ENCODE measurements at regions not wholly inside any gene's neighbourhood (a gene's known extent, or its start where the extent isn't known, plus 50 kb on each side); places are given as distances from the start of the nearest gene placed in this dataset.

- Mint-ChIP-seq H3K4me3 (ENCODE audit: unreplicated experiment) (no peak overlapping the region), H3K27ac (ENCODE audit: unreplicated experiment) (no peak overlapping the region), H3K4me1 (ENCODE audit: unreplicated experiment) (peaks cover 8% of the 10 kb centered on the region), H3K9me3 (ENCODE audit: unreplicated experiment) (no peaks in the 10 kb centered on the region), H3K27me3 (ENCODE audit: unreplicated experiment) (peaks cover 3% of the 10 kb centered on the region), H3K36me3 (ENCODE audit: low read depth, unreplicated experiment) (no peaks in the 10 kb centered on the region)
- DNase-seq (ENCODE audit: low spot score) = no peak
- no peak for TF ChIP-seq CTCF (IDR thresholded peaks at IDR 0.05; ENCODE audit: unreplicated experiment)
Observed at GRCh38 chr15:66875588-66876420, 173.8 kb downstream of the SMAD6 start.

- no peaks in the 10 kb centered on the region for H3K36me3 Mint-ChIP-seq (ENCODE audit: low read depth, unreplicated experiment)
- peaks cover 3% of the 10 kb centered on the region for H3K27me3 Mint-ChIP-seq (ENCODE audit: unreplicated experiment)
- H3K4me1 Mint-ChIP-seq (ENCODE audit: unreplicated experiment) = peaks cover 8% of the 10 kb centered on the region
- no peak overlapping the region for H3K27ac Mint-ChIP-seq (ENCODE audit: unreplicated experiment)
- no peak for TF ChIP-seq CTCF (IDR thresholded peaks at IDR 0.05; ENCODE audit: unreplicated experiment)
- H3K4me3 Mint-ChIP-seq (ENCODE audit: unreplicated experiment) = no peak overlapping the region
- DNase-seq (ENCODE audit: low spot score) = no peak
- H3K9me3 Mint-ChIP-seq (ENCODE audit: unreplicated experiment) = no peaks in the 10 kb centered on the region
Observed at GRCh38 chr15:66876421-66876730, 174.3 kb downstream of the SMAD6 start.

- Mint-ChIP-seq H3K9me3 (ENCODE audit: unreplicated experiment) (no peaks in the 10 kb centered on the region), H3K4me3 (ENCODE audit: unreplicated experiment) (no peak overlapping the region), H3K4me1 (ENCODE audit: unreplicated experiment) (peaks cover 8% of the 10 kb centered on the region), H3K36me3 (ENCODE audit: low read depth, unreplicated experiment) (no peaks in the 10 kb centered on the region), H3K27ac (ENCODE audit: unreplicated experiment) (no peak overlapping the region), H3K27me3 (ENCODE audit: unreplicated experiment) (peaks cover 5% of the 10 kb centered on the region)
- no peak for TF ChIP-seq CTCF (IDR thresholded peaks at IDR 0.05; ENCODE audit: unreplicated experiment)
- no peak for DNase-seq (ENCODE audit: low spot score)
Observed at GRCh38 chr15:66876731-66877476, 174.9 kb downstream of the SMAD6 start.

GRCh38 chr15:66877477-66878271 lies 175.6 kb downstream of the SMAD6 start:
- no peak overlapping the region for H3K27ac Mint-ChIP-seq (ENCODE audit: unreplicated experiment)
- peaks cover 8% of the 10 kb centered on the region for H3K4me1 Mint-ChIP-seq (ENCODE audit: unreplicated experiment)
- no peak for DNase-seq (ENCODE audit: low spot score)
- no peaks in the 10 kb centered on the region for H3K36me3 Mint-ChIP-seq (ENCODE audit: low read depth, unreplicated experiment)
- no peaks in the 10 kb centered on the region for H3K9me3 Mint-ChIP-seq (ENCODE audit: unreplicated experiment)
- H3K27me3 Mint-ChIP-seq (ENCODE audit: unreplicated experiment) = peaks cover 5% of the 10 kb centered on the region
- TF ChIP-seq CTCF (IDR thresholded peaks at IDR 0.05; ENCODE audit: unreplicated experiment) = no peak
- no peak overlapping the region for H3K4me3 Mint-ChIP-seq (ENCODE audit: unreplicated experiment)

Measured in endothelial cell (in vitro differentiated cells).